Posterior cingulate gyrus (tissue), 11 donors: ENCODE measurements at regions not wholly inside any gene's neighbourhood (a gene's known extent, or its start where the extent isn't known, plus 50 kb on each side); places are given as distances from the start of the nearest gene placed in this dataset.

Experiments
- DNase-seq, 10 donors: peaks; one replicate each; pipeline versions ENCODE4 v3.0.0 to v3.0.0-alpha.2; 2020 to 2021; ENCODE audit warnings: mixed read lengths in 3 of 10
- intact Hi-C: fragments of 100-400 bp; cut with DNase I; formaldehyde crosslinking; loops from one replicate; pipeline ENCODE4 v1.15.1; 2023

DNA sequence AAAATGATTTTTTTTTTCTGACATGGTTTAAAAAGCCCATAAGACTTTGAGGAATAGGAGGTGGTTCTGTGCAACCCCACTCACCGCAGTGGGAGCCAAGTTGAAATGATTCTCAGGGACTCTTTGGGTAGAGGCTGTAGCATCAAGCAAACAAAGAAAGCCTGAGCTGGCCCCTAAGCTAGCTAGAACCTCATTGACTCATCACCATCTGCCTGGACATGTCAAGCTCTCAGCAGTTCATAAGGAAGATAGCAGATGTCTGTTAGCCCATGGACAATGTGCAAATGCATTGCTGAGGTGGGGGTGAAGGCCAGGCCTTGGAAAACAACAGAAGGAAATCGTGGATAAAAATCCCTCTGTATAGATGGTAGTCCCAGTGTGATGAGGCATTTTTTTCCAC, 234.8 kb downstream of the NR2F2 start:
- no peak for DNase-seq
- intact Hi-C loops: no loop called here

DNA sequence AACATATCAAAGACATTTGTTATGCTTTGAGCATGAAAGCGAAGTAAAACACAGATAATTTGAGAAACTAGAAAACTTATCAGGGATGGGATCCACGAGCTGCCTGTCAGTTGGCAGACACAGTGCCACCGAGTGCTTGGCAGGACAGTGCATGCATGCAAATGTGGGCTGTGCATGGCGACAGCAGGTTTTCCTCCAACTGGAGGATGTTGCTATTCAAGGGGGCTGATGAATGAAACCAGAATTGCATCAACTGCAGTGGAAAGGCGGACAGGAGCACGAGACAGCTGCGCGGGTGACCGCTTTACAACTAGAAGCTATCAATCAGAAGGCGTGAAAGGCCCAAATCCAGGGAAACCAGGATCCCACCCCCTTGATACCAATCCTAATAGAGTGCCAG, 244.3 kb downstream of the NR2F2 start:
- intact Hi-C loops: no loop called here
- peak in 8 of 10 donors; percentile 13 to 88 (median 32) for DNase-seq

DNA sequence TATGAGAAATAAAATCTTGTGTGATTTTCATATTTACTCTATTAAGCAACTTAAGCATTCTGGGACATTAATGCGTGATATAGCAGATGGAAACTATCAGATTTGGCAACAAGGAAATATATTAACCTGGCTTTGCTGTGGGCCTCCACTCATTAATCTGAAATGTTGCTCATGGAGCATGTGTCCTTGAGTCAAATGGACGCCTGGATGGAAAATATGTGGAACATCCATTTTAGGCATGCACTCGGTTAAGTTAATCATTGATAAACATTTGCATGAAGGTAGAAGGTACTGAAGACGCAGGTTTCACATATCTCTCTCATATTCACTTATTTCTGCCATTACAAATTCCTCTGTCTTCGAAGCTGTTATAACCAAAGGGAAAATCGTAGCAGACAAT, 246.1 kb downstream of the NR2F2 start:
- intact Hi-C loops: no loop called here
- DNase-seq: no peak

DNA sequence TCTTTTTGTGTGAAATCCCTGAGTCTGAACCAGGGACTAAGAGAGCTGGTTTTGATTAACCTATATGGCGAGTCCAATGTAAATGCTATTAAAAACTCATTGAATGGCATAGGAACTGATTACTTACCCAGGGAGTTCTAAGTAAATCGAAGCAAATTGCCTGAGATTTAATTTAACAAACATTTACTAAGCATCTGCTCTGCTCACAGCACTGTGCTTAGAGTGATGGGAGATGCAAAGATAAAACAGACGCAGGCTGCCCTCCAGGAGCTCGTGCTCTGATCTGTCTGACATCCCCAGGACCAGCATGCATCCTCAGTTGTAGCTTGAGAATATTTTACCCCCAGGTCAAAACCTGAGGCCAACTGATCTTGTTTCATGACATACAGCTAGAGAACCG, 247.9 kb downstream of the NR2F2 start:
- intact Hi-C loops: no loop called here
- DNase-seq: peak in 1 of 10 donors; percentile 52

DNA sequence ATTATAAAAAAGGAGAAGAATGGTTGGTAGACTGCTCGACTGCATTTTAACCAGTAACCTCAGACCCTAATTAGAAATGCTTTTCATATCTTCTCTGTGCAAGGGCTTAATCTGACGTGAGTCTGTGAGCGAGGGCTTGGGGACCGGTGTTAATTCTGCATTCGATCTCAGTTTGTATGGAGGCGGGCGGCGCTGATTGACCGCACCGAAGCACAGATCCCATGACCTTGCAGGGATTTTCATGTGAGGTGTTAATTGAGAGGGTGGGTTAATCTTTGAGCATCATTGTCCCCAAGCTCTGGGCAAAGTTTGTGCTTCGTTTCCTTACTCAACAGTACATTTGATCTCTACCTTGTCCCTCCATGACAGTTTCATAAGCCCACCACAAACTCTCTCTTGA, 250.9 kb downstream of the NR2F2 start:
- intact Hi-C loops: no loop called here
- peak in 1 of 10 donors; percentile 57 for DNase-seq

DNA sequence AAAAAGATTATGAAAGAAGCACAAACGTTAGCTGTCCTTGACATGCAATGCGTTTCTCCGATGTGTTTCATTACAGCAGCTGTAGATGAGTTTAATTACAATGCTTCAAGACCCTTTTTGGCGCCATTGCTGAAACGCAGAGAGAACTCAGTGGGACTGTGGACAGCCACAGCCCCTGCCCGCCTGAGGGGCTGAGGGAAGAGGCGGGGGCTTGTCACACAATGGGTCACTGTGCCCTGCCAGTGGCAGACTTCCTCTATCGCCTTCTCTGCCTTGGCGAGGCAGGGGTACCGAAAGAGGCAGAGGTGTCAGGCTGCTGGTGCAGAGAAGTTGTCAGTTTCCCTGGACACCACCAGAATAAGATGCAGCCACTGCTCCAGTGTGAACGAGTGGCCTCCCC, 252.0 kb downstream of the NR2F2 start:
- DNase-seq: peak in 1 of 10 donors; percentile 46
- intact Hi-C loops: no loop called here

DNA sequence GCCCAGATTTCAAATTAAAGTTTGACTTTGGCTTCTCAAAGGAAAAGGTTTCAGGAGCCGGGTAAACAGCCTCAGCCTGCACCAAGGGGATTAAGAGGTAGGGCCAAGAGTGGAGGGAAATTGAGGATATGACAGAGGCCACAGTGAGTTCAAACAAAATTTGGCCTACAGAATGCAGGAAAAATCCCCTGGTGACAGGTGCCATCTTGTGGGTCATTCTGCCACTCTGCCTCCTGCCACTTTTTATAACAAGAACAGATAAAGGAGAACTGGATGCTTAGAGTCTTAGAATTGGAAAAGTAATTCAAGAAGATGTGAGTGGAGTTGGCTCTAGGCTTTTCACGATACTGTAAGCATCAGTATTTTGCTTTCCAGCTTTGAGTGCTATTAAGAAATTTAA, 253.2 kb downstream of the NR2F2 start:
- DNase-seq: no peak
- intact Hi-C loops: no loop called here

DNA sequence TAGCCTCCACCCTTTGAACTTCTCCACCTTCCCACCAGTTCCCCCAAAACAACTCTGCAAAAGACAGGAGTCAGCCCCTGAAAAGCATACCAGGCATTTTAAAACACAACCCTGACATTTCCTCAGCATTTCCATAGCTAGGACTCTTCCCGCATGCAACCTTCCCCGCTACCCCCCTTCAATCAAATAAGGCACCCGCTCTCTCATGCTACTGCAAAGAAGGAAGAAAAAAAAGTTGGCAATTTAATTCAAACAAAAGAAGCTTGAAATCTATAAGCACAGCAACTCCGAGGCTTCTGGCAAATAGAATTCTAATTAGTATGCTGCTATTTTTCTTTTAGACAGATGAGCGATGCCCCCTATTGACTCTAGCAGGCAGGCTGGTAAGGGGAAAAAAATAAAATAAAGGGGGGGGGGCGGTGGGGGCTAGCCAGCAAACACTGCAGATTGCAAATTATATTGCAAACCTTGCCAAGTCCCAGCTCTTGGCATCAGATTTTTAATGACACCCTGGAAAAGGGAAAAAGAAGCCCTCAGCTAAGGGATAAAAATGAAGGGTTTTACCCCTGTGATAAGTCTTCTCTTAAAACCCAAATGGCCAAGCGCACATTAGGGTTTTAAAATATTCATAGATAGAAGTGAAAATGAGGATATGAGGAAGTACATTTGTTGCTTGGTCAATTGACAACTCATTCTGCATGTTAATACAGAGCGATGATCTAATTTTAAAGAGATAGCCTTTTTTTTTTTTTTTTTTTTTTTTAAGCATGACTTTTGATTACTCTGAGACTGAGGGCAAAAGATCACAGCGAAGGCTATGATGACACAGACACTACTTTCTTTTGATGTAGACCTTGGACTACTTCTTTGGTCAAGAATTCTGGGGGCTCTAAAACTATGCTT, 255.2 kb downstream of the NR2F2 start:
- intact Hi-C loops: no loop called here
- DNase-seq: no peak

DNA sequence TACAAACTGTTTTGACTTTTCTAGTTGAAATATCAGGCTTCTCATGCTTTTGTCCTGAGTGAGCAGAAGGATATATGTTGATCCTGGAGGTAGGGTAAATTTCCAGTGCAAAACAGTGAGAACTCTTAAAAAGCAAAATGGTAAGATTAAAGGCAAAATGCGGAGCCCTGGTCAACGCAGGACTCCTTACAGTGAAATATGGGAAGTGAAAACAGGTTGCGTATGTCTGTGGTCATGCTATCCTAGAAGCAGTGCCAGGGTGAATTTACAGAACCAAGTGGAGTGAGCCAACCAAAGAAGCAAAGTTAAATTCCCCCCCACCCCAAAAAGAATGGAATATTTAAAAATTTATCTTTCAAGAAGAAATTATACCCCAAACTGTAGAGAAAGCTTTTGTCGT, 256.4 kb downstream of the NR2F2 start:
- intact Hi-C loops: no loop called here
- no peak for DNase-seq

DNA sequence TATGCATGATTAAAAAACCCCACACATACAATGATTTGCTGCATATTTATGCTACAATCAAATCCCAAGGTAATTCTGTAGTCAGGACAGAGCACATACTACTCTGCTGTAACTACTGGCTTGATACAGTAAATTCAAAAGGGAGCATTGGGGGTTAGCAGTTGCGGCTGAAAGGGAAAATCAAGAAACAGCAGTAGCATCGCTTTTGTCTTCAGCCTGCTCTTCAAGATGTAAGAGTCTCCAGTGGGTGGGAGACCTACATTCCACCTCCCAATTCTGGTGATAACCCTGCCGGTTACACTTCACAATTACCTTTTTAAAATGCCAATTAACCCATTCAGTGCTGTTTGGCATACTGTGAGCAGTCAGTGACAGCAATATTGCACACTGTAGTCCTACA, 259.4 kb downstream of the NR2F2 start:
- DNase-seq: no peak

DNA sequence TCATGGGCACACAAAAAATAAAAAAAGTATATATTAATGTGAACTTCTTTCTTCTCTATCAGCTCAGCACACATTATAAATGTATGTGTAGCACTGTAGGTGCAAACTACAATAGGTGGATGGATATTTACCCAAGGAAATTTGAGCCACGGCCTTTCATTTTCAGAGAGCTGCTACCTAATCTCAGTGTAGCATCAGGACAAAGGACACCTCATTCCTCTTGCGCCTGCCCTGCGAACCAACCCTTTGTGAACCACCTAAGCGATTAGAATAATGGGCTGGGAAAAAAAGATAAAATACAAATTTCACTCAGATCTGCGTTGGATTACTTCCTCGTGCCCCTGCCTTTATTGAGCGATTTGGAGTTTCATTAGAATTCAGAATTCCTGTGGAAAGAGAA, 263.2 kb downstream of the NR2F2 start:
- intact Hi-C loops: no loop called here

More for the DNA sequence above, 259.4 kb downstream of the NR2F2 start:
- intact Hi-C loops: no loop called here

DNA sequence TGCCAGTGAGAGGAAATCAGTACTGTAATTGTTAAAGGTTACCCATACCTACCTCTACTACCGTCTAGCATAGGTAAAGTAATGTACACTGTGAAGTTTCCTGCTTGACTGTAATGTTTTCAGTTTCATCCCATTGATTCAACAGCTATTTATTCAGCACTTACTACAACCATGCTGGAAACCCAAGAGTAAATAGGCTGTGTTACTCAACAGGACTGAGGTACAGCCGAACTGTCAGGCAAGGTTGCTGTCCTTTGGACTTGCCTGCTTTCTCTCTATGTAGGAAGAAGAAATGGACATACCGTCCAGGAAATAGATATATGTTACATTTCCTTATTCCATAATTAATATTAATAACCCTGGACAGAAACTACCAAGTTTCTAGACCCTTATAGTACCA, 265.5 kb downstream of the NR2F2 start:
- intact Hi-C loops: no loop called here
- DNase-seq: no peak

More for the DNA sequence above, 263.2 kb downstream of the NR2F2 start:
- DNase-seq: no peak

DNA sequence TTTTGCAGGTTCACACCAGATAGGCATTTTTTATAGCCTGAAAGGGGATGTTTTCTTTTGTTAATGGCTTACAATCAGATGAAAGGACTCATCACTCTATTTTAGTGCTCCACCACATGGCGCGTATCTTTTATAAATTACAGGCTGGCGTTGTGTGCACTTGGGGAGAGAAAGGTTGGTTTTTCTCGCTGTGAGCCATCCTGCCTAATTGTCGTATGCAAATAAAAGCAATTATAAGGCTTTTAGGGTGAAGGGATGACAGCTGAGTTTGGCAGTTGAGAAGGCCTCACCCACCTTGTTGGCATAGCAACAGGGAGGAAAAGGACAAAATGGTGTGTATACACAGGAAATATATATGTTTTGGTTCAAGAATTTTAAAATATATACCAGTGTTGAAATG, 268.0 kb downstream of the NR2F2 start:
- DNase-seq: no peak
- intact Hi-C loops: no loop called here

DNA sequence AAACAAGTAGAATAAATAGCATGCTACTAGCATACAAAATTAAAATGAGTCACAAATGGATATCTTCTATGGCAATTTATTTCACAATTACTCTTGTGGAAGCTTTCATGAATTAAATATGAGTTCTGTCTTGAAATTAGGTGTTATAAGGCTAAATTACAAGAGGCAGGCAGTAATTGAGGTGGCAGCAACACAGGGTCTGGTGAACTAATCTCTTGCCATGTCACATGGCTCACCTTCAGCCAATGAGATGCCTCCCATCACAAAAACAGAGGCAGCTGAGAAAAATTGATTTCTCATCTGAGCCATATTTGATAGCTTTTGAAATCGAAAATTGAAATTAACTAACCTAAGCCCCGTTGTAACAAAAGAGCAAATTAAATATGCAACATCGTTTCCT, 268.8 kb downstream of the NR2F2 start:
- no peak for DNase-seq
- intact Hi-C loops: no loop called here

DNA sequence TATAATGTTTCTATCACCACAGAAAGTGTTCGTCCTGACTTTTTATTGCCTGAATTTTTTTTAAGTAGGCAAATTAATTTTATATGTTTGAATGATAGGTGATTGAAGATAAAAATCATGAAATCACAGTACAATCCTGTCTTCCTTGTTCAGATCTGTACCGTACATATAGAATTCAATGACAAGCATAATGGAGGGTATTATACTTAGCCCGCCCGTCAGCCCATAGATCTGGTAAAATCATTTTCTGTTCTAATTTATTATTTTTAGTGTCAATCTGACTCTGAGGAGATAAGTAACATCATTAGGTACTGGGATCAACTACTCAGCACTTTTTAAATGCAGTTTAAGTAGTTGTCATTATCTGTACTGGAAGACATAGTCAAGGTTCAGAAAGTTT, 269.9 kb downstream of the NR2F2 start:
- no peak for DNase-seq
- intact Hi-C loops: no loop called here

DNA sequence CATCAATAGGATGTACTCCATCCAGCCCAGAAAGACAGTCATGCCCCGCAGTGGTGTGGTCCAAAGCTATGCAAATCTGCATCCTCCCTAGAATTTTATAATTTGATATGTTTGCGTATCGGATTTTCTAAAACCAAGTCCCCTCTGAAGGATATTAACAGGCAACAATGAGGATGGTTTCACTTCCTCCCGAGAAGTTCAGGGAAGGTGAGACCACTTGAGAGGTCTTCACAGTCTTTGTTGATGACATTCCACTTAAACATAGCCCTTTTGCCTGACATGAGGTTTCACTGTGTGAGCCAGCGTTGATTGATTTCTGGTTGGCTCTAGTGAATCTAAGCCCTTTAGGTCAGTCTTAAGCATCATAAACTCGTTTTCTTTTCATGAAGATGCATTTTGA, 276.1 kb downstream of the NR2F2 start:
- intact Hi-C loops: no loop called here
- DNase-seq: no peak

DNA sequence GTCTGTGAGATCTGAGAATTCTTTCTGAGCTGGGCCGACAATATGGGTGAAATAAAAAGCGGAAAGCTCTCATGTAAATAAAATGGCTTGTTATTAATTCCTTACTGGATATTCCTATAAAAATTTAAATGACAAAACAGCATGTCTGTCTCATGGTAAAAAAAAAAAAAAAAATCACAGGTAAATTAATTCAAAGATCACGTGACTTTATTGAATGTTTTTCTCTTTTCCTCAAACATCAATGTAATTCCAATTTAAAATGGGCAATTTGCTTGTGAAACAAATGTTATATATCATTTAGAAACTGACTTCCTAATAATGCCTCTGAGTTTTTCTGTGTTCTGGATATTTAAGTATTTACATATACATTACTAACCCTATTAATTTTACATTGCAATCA, 280.3 kb downstream of the NR2F2 start:
- intact Hi-C loops: no loop called here
- DNase-seq: no peak

DNA sequence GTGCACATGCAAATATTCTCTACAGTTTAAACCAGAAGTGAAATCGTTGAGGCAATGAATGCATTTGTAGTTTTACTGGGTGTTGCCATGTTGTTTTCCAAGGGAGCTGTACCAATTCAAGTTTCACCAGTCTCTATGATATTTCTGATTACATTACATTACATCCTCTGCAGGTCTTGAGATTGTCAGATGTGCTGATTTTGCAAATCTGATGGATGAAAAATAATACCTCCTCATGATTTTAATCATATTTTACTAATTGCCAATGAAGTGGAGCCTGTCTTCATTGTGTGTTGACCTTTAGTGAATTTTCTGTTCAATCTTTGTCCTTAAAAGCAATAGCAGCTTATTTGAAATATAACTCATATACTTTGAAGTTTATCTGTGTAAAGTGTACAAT, 282.4 kb downstream of the NR2F2 start:
- DNase-seq: no peak
- intact Hi-C loops: no loop called here

DNA sequence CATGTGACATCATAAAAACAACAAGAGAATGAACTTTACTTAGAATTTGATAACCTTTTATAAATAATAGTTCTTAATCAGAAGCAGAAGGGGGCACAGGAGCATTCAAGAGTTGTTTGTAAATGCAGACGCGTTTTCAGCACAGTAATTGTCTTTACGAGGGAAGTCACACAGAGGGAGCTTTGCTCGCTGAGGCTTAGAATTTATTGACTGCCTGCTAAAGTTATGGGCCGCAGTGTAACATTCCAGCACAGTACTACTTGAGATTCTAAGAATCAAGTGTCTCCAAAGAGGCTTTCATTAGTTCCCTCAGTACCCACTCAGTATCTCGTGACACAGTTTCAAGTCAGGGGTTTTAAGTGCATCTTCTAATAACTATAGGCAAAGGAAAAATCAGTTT, 288.7 kb downstream of the NR2F2 start:
- intact Hi-C loops: no loop called here
- no peak for DNase-seq

DNA sequence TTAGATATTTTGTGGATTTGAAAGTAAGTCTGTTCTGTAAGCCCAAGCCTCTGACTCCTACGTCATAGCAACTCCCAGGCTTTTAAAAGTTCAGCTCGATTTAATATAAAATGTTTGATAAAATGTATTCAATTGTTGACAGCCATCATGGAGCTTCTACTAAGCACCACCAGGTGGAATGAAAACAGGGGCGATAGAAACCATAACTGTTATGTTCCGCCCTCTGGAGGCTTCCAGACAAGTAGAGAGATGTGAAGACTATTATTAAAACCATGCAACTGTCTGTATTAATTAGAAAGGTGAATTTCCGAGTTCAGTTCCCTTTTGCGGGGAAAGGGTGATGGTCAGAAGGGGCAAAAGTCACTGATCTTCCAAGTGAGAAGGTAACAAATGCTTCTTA, 292.2 kb downstream of the NR2F2 start:
- DNase-seq: no peak
- intact Hi-C loops: no loop called here

DNA sequence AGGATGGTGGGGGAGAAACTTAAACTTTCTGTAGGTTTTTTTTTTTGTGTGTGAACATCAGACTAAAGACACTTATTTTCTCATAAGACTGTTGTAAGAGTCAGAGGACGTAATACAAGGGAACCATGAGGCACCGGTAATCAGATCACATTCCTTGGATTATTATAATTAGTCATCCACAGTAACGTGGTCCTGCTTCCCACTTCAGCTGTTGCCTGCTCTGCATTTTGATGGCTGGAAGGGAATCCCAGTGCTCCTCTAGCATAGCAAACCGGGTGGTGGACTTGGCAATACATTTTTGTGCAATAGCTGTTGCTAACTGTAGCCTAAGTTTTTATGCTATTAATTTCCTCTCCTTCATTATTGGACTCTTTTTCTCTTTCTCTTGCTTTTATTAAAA, 294.8 kb downstream of the NR2F2 start:
- no peak for DNase-seq
- intact Hi-C loops: no loop called here

DNA sequence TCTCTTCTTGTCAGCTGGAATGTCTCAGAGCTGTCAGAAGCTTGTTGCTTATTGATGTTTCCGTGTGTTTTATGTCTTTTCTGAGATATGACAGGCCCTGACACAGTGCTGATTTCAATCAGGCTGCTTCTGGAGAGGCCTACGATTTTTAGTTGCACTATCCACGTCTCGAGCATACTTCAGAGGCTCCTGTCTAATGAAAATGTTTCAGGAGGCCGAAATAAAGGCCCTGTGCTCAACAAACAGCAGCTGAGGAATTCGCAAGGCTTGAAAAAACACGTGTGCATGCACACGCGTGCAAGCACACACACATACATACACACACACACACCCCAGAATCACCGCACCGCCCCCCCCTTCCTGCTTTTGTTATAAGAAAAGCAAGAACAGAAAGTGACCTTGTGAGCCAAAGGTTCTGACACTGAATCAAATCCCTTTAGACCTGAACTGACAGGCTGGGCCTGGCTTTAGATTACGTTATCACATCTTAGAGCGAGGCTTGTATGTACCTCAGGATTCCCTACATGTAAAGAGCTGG, 296.6 kb downstream of the NR2F2 start:
- intact Hi-C loops: no loop called here
- DNase-seq: no peak
